HG03565 (cell line): ENCODE measurements at regions not wholly inside any gene's neighbourhood (a gene's known extent, or its start where the extent isn't known, plus 50 kb on each side); places are given as distances from the start of the nearest gene placed in this dataset.
"Not testable (repeated sequence)": the region's sequence is repeated elsewhere in the genome, so short reads cannot be mapped to it uniquely, and the experiment has no call there.

Experiments
- ATAC-seq: cut with Tn5 transposase; IDR thresholded peaks from one replicate; pipeline ENCODE4 v1.9.1; 2021; ENCODE audit warnings: mild to moderate bottlenecking, moderate library complexity; ENCODE audit not compliant: unreplicated experiment

DNA sequence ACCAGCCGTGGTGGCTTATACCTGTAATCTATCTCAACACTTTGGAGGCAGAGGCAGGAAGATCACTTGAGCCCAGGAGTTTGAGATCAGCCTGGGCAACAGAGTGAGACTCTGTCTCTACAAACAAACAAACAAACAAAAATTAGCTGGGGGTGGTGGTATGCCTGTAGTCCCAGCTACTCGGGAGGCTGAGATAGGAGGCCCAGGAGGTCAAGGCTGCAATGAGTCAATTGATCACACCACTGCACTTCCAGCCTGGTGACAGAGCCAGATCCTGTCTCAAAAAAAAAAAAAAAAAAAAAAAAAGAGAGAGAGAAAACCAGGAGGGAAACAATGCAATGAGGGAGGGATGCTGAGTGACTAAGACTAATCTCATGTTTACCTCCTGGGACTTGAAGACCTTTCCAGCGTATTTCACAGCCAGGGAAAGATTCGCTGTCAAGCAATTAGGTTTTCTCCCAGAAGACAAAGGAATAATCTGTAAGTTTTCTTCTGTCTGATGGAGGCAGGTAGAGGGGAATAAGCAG is 51.1 kb upstream of the MIER3 start:
- ATAC-seq = no peak

GRCh38 chr5:57003566-57003965 is 51.6 kb upstream of the MIER3 start:
- not testable (repeated sequence) for ATAC-seq

- no peak for ATAC-seq
These were observed 52.9 kb upstream of the MIER3 start for GRCh38 chr5:57004800-57005199.

DNA sequence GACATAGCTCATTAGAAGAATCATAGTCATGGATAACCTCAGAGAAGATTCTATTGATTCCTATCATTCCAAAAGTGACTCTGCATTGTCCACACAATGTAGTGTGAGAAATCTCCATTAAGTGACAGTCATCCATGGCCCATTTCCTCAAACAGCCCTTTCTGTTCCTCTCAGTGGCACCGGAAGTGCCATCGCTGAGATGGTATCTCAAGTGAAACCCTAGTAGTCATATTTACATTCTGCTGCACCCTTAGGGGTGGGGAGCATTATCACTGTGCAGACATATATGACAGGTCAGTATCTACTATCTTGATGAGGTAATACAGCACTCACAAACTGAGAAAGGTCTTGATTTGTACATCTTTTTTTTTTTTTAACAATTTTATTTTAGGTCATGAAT is 55.4 kb upstream of the MIER3 start:
- peak; percentile 61 for ATAC-seq

GRCh38 chr5:57009811-57010210 is 57.9 kb upstream of the MIER3 start:
- ATAC-seq = no peak

GRCh38 chr5:57010786-57011185 is 58.9 kb upstream of the MIER3 start:
- no peak for ATAC-seq

GRCh38 chr5:57012511-57012910 is 60.6 kb upstream of the MIER3 start:
- no peak for ATAC-seq

DNA sequence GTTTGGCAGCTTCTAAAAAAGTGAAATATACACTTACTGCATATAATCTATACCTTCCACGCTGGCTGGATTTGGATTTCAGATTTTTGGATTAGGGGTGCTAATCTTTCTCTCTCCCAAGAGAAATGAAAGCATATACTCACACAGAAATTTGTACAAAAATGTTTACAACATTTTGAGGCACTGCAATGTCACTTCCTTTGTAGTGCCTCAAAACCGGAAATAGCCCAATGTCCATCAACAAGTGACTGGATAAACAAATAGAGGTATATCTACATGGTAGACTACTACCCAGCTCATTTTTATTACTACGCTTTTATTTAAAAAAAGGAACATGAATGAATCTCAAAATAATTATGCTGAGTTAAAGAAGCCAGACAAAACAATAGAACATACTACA is 74.0 kb upstream of the MIER3 start:
- ATAC-seq = no peak

- no peak for ATAC-seq
These were observed 76.2 kb upstream of the MIER3 start for GRCh38 chr5:57028161-57028560.

- ATAC-seq = no peak
These were observed 80.2 kb upstream of the MIER3 start for GRCh38 chr5:57032151-57032551.

GRCh38 chr5:57033103-57033502 is 81.2 kb upstream of the MIER3 start:
- no peak for ATAC-seq

DNA sequence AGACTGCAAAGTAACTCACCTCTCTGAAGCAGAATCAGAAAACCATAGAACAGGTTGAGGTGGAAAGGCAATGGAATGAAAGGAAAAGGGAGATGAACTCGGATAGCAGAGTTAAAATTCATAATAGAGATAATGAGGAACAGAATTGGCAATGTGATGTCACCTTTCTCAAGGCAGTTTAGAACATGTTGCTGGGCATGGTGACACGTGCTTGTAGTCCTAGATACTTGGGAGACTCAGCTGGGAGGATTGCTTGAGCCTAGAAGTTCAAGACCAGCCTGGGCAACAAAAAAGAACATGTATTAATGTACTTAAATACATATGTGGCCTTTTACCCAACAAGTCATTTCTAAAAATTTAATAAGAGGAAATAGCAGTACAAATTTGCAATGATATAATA is 81.6 kb upstream of the MIER3 start:
- no peak for ATAC-seq

- ATAC-seq = no peak
These were observed 82.4 kb upstream of the MIER3 start for GRCh38 chr5:57034201-57034916.

DNA sequence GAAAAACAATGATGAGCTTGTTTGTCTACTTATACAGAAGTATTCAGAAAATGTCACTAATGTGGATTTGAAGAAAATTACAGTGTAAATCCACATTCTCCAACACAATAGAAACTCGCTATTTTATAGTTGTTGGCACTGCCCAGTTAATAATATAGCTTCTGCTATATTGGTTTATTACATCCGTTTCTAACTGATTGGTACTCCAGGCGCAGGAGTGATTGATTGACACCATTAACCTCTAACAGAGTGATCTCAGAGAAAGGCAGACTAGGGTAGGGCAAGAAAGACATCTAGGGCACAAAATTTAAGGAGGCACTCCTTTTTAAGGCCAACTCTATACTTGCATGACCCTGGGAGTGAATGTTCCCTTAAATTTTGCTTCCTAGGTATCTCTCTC is 84.0 kb upstream of the MIER3 start:
- no peak for ATAC-seq

DNA sequence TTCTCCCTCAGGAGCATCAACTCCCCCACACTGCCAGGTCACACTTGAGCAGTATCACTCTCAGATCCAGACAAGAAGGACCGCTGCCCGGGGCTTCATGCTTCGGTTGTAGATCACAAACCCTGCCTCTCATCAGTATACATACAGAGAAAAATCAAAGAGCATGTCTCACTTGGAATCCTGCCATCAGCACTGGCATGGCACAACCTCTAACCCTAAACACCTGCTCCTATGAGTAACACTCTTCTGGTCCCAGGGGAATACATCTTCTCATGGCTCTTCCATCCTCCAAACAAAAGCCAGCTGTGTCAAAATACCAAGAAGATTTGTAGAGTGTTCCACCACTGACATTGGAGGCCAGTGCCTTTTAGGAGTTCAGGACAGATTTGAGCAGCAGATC is 84.8 kb upstream of the MIER3 start:
- ATAC-seq = no peak

GRCh38 chr5:57037355-57037754 is 85.4 kb upstream of the MIER3 start:
- ATAC-seq = no peak

- no peak for ATAC-seq
These were observed 89.6 kb upstream of the MIER3 start for GRCh38 chr5:57041570-57041969.

- no peak for ATAC-seq
These were observed 90.6 kb upstream of the MIER3 start for GRCh38 chr5:57042524-57042931.

- no peak for ATAC-seq
These were observed 102.2 kb upstream of the MIER3 start for GRCh38 chr5:57054135-57054534.

DNA sequence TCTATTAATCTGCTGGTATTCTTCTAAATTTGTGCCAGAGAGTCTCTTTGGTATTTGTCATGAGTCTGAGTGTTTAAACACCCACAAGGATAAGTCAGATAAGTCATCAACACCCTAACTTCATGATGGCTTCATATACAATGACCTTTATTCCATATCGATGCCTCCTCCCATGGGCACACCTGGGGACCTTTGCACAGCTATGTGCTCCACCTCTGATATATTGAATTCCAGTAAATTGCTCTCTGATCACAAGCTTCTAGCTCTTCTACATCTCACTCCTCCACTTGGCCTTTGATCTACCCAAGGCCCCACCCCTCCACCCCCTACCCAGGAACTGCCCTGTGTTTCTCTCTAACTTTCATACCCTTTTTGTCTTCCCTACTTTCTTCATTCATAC is 102.7 kb upstream of the MIER3 start:
- ATAC-seq = no peak

- no peak for ATAC-seq
These were observed 103.8 kb upstream of the MIER3 start for GRCh38 chr5:57055731-57056130.

GRCh38 chr5:57063773-57064172 is 110.1 kb upstream of the GPBP1 start:
- no peak for ATAC-seq
